ENCODE measurements at regions not wholly inside any gene's neighbourhood (a gene's known extent, or its start where the extent isn't known, plus 50 kb on each side); places are given as distances from the start of the nearest gene placed in this dataset.

DNA sequence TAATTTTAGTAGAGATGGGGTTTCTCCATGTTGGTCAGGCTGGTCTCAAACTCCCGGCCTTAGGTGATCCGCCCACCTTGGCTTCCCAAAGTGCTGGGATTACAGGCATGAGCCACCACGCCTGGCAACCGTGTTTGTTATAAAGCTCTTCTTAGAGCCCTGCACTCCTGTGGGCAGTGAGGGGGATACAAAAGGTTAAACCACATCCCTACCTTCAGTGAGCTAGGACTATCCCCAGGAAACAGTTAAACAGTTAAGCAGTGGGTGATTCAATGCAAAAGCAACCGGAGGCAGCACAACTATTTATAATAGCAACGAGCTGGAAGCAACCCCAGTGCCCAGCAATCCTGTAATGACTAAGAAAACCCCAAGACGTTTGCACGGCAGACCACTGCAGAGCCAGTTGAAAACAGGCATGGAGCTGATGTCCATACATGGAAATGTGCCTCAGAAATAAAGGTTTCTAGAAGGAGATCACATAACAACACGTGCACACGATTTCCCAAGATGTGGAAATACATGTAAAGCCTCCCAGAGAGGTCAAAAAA is 107.2 kb upstream of the LYZL2 start:
- ATAC-seq: peak; percentile 98
- TF ChIP-seq GLIS3 (CRISPR knock-in tag; IDR thresholded peaks at IDR 0.05) (no peak), ZNF565 (CRISPR knock-in tag; conservative IDR thresholded peaks at IDR 0.05; ENCODE audit: low read depth) (no peak), BACH2 (CRISPR knock-in tag; IDR thresholded peaks at IDR 0.05; ENCODE audit: borderline replicate concordance) (no peak), ESRRG (CRISPR knock-in tag; IDR thresholded peaks at IDR 0.05) (no peak), ZNF70 (CRISPR knock-in tag; IDR thresholded peaks at IDR 0.05) (no peak), ISL1 (CRISPR knock-in tag; IDR thresholded peaks at IDR 0.05) (no peak)
- TF ChIP-seq, protein P1, sequence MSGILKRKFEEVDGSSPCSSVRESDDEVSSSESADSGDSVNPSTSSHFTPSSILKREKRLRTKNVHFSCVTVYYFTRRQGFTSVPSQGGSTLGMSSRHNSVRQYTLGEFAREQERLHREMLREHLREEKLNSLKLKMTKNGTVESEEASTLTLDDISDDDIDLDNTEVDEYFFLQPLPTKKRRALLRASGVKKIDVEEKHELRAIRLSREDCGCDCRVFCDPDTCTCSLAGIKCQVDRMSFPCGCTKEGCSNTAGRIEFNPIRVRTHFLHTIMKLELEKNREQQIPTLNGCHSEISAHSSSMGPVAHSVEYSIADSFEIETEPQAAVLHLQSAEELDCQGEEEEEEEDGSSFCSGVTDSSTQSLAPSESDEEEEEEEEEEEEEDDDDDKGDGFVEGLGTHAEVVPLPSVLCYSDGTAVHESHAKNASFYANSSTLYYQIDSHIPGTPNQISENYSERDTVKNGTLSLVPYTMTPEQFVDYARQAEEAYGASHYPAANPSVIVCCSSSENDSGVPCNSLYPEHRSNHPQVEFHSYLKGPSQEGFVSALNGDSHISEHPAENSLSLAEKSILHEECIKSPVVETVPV (CRISPR knock-in tag; IDR thresholded peaks at IDR 0.05): no peak
- TF ChIP-seq, protein P2, sequence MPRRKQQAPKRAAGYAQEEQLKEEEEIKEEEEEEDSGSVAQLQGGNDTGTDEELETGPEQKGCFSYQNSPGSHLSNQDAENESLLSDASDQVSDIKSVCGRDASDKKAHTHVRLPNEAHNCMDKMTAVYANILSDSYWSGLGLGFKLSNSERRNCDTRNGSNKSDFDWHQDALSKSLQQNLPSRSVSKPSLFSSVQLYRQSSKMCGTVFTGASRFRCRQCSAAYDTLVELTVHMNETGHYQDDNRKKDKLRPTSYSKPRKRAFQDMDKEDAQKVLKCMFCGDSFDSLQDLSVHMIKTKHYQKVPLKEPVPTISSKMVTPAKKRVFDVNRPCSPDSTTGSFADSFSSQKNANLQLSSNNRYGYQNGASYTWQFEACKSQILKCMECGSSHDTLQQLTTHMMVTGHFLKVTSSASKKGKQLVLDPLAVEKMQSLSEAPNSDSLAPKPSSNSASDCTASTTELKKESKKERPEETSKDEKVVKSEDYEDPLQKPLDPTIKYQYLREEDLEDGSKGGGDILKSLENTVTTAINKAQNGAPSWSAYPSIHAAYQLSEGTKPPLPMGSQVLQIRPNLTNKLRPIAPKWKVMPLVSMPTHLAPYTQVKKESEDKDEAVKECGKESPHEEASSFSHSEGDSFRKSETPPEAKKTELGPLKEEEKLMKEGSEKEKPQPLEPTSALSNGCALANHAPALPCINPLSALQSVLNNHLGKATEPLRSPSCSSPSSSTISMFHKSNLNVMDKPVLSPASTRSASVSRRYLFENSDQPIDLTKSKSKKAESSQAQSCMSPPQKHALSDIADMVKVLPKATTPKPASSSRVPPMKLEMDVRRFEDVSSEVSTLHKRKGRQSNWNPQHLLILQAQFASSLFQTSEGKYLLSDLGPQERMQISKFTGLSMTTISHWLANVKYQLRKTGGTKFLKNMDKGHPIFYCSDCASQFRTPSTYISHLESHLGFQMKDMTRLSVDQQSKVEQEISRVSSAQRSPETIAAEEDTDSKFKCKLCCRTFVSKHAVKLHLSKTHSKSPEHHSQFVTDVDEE (CRISPR knock-in tag; IDR thresholded peaks at IDR 0.05): no peak
- TF ChIP-seq, protein P3, sequence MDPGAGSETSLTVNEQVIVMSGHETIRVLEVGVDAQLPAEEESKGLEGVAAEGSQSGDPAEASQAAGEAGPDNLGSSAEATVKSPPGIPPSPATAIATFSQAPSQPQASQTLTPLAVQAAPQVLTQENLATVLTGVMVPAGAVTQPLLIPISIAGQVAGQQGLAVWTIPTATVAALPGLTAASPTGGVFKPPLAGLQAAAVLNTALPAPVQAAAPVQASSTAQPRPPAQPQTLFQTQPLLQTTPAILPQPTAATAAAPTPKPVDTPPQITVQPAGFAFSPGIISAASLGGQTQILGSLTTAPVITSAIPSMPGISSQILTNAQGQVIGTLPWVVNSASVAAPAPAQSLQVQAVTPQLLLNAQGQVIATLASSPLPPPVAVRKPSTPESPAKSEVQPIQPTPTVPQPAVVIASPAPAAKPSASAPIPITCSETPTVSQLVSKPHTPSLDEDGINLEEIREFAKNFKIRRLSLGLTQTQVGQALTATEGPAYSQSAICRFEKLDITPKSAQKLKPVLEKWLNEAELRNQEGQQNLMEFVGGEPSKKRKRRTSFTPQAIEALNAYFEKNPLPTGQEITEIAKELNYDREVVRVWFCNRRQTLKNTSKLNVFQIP (CRISPR knock-in tag; IDR thresholded peaks at IDR 0.05; ENCODE audit: borderline replicate concordance, low read depth): no peak

DNA sequence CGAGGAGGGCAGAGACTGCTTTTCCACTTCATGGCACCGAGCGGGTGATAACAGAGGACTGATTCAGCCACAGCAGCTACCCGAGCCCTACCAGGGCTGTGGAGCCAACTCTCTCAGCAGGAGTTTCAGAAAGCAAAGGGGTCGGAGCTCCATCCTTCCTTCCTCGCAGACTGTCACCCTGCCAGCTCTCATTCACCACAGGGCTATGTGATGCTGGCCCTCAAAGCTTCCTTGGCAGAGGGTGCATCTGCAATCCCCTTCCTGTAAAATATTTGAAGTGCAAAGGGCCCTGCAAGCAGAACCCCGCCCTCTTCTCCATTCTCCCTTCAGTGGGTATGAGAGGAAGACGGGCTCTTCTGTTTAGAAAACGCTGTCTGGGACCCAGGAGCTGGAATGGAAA is 105.3 kb upstream of the LYZL2 start:
- ATAC-seq: no peak
- TF ChIP-seq, protein P3 (CRISPR knock-in tag; IDR thresholded peaks at IDR 0.05; ENCODE audit: borderline replicate concordance, low read depth): no peak
- TF ChIP-seq, protein P4, sequence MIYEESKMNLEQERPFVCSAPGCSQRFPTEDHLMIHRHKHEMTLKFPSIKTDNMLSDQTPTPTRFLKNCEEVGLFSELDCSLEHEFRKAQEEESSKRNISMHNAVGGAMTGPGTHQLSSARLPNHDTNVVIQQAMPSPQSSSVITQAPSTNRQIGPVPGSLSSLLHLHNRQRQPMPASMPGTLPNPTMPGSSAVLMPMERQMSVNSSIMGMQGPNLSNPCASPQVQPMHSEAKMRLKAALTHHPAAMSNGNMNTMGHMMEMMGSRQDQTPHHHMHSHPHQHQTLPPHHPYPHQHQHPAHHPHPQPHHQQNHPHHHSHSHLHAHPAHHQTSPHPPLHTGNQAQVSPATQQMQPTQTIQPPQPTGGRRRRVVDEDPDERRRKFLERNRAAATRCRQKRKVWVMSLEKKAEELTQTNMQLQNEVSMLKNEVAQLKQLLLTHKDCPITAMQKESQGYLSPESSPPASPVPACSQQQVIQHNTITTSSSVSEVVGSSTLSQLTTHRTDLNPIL (CRISPR knock-in tag; IDR thresholded peaks at IDR 0.05; ENCODE audit: low read depth): no peak
- TF ChIP-seq ZFP30 (CRISPR knock-in tag; IDR thresholded peaks at IDR 0.05) (no peak), OSR1 (CRISPR knock-in tag; IDR thresholded peaks at IDR 0.05) (no peak), SNAI2 (CRISPR knock-in tag; IDR thresholded peaks at IDR 0.05) (no peak), ISL1 (CRISPR knock-in tag; IDR thresholded peaks at IDR 0.05) (no peak), BACH2 (CRISPR knock-in tag; IDR thresholded peaks at IDR 0.05; ENCODE audit: borderline replicate concordance) (no peak), ZC3H10 (CRISPR knock-in tag; IDR thresholded peaks at IDR 0.05) (no peak), ZNF70 (CRISPR knock-in tag; IDR thresholded peaks at IDR 0.05) (no peak), ARNTL (CRISPR knock-in tag; IDR thresholded peaks at IDR 0.05; ENCODE audit: borderline replicate concordance, low read depth) (no peak), CSDC2 (CRISPR knock-in tag; IDR thresholded peaks at IDR 0.05) (no peak), ESRRG (CRISPR knock-in tag; IDR thresholded peaks at IDR 0.05) (no peak)
- TF ChIP-seq, protein P1 (CRISPR knock-in tag; IDR thresholded peaks at IDR 0.05): no peak
- TF ChIP-seq, protein P5, sequence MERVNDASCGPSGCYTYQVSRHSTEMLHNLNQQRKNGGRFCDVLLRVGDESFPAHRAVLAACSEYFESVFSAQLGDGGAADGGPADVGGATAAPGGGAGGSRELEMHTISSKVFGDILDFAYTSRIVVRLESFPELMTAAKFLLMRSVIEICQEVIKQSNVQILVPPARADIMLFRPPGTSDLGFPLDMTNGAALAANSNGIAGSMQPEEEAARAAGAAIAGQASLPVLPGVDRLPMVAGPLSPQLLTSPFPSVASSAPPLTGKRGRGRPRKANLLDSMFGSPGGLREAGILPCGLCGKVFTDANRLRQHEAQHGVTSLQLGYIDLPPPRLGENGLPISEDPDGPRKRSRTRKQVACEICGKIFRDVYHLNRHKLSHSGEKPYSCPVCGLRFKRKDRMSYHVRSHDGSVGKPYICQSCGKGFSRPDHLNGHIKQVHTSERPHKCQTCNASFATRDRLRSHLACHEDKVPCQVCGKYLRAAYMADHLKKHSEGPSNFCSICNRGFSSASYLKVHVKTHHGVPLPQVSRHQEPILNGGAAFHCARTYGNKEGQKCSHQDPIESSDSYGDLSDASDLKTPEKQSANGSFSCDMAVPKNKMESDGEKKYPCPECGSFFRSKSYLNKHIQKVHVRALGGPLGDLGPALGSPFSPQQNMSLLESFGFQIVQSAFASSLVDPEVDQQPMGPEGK (CRISPR knock-in tag; IDR thresholded peaks at IDR 0.05; ENCODE audit: borderline replicate concordance): no peak

Data from SK-N-SH treated with all-trans-retinoic acid at 6 μM for 48 hours (cell line).